ENCODE measurements at regions not wholly inside any gene's neighbourhood (a gene's known extent, or its start where the extent isn't known, plus 50 kb on each side); places are given as distances from the start of the nearest gene placed in this dataset.

GRCh38 chr16:6549415-6549814 lies 783.2 kb upstream of the RBFOX1 start:
- no peak overlapping the region for H3K4me3 ChIP-seq
- no peak for DNase-seq
- no peaks in the 10 kb centered on the region for H3K36me3 ChIP-seq
- WGBS, 5 donors = 73 to 86% (median 77%) methylated on average over 1 of the region's 1 CpG
- H3K9me3 ChIP-seq = peaks cover 0 to 14% (median 0%) of the 10 kb centered on the region in 8 donors
- H3K4me1 ChIP-seq = no peaks in the 10 kb centered on the region
- no peaks in the 10 kb centered on the region for H3K27me3 ChIP-seq (replicated peaks in 1 of 7)
- no peak for TF ChIP-seq CTCF (IDR thresholded peaks at IDR 0.05 in 8 of 11, conservative IDR thresholded peaks at IDR 0.05 in 3 of 11)
- no peak for TF ChIP-seq POLR2AphosphoS5 (IDR thresholded peaks at IDR 0.05)
- TF ChIP-seq POLR2A (IDR thresholded peaks at IDR 0.05) = no peak
- intact Hi-C loops (cut with DNase I; ENCODE audit: low total_unique reads) = no loop called here
- H3K27ac ChIP-seq = no peak overlapping the region

DNA sequence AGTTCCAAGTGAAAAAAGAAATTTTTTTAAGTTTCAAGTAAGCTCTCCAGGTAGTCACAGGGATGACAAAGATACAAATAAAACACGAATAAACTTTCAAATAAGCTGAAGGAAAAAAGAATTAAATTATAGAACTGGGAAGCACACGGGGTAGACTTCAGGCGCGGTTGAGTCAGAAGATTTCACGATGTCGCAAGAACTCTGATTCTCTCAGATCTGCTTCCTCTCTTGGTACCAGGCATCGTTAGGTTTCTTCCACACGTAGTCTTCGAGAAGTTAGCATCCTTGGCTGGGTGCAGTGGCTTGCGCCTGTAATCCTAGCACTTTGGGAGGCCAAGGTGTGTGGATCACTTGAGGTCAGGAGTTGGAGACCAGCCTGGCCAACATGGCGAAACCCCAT lies 784.1 kb upstream of the RBFOX1 start:
- H3K27me3 ChIP-seq (replicated peaks in 1 of 7) = no peaks in the 10 kb centered on the region
- H3K4me3 ChIP-seq = no peak overlapping the region
- no peaks in the 10 kb centered on the region for H3K4me1 ChIP-seq
- intact Hi-C loops (cut with DNase I; ENCODE audit: low total_unique reads) = no loop called here
- H3K36me3 ChIP-seq = no peaks in the 10 kb centered on the region
- WGBS, 5 donors = 81 to 92% (median 88%) methylated on average over 11 of the region's 11 CpGs
- no peak overlapping the region for H3K27ac ChIP-seq
- TF ChIP-seq POLR2AphosphoS5 (IDR thresholded peaks at IDR 0.05) (no peak), POLR2A (IDR thresholded peaks at IDR 0.05) (no peak)
- no peak for DNase-seq
- peaks cover 0 to 14% (median 0%) of the 10 kb centered on the region in 8 donors for H3K9me3 ChIP-seq

GRCh38 chr16:6547131-6547530 lies 785.5 kb upstream of the RBFOX1 start:
- WGBS, 5 donors = 40 to 54% (median 44%) methylated on average over 3 of the region's 3 CpGs

GRCh38 chr16:6545329-6545728 lies 787.3 kb upstream of the RBFOX1 start:
- 73 to 90% (median 84%) methylated on average over 7 of the region's 7 CpGs for WGBS, 5 donors
- no peak for DNase-seq
- Histone ChIP-seq H3K27me3 (replicated peaks in 1 of 7) (no peaks in the 10 kb centered on the region), H3K27ac (no peak overlapping the region), H3K4me1 (no peaks in the 10 kb centered on the region), H3K4me3 (no peak overlapping the region), H3K9me3 (peaks cover 0 to 12% (median 0%) of the 10 kb centered on the region in 8 donors), H3K36me3 (no peaks in the 10 kb centered on the region)
- intact Hi-C loops (cut with DNase I; ENCODE audit: low total_unique reads) = no loop called here
- no peak for TF ChIP-seq POLR2AphosphoS5 (IDR thresholded peaks at IDR 0.05)
- TF ChIP-seq POLR2A (IDR thresholded peaks at IDR 0.05) = no peak
- no peak for TF ChIP-seq CTCF (IDR thresholded peaks at IDR 0.05 in 8 of 11, conservative IDR thresholded peaks at IDR 0.05 in 3 of 11)

More at GRCh38 chr16:6547131-6547530, 785.5 kb upstream of the RBFOX1 start:
- TF ChIP-seq POLR2A (IDR thresholded peaks at IDR 0.05) = no peak
- TF ChIP-seq CTCF (IDR thresholded peaks at IDR 0.05 in 8 of 11, conservative IDR thresholded peaks at IDR 0.05 in 3 of 11) = no peak
- TF ChIP-seq POLR2AphosphoS5 (IDR thresholded peaks at IDR 0.05) = no peak
- Histone ChIP-seq H3K27ac (no peak overlapping the region), H3K4me1 (no peaks in the 10 kb centered on the region), H3K9me3 (peaks cover 0 to 14% (median 0%) of the 10 kb centered on the region in 8 donors), H3K36me3 (no peaks in the 10 kb centered on the region), H3K27me3 (replicated peaks in 1 of 7) (no peaks in the 10 kb centered on the region), H3K4me3 (no peak overlapping the region)
- DNase-seq = no peak
- intact Hi-C loops (cut with DNase I; ENCODE audit: low total_unique reads) = no loop called here

- Histone ChIP-seq H3K36me3 (no peaks in the 10 kb centered on the region), H3K4me3 (no peak overlapping the region), H3K27ac (no peak overlapping the region), H3K27me3 (replicated peaks in 1 of 7) (no peaks in the 10 kb centered on the region), H3K9me3 (no peaks in the 10 kb centered on the region), H3K4me1 (no peaks in the 10 kb centered on the region)
- no peak for TF ChIP-seq CTCF (IDR thresholded peaks at IDR 0.05 in 8 of 11, conservative IDR thresholded peaks at IDR 0.05 in 3 of 11)
- no peak for TF ChIP-seq POLR2A (IDR thresholded peaks at IDR 0.05)
- TF ChIP-seq POLR2AphosphoS5 (IDR thresholded peaks at IDR 0.05) = no peak
- no peak for DNase-seq
- intact Hi-C loops (cut with DNase I; ENCODE audit: low total_unique reads) = no loop called here
- 77 to 87% (median 81%) methylated on average over 3 of the region's 3 CpGs for WGBS, 5 donors
These were observed 791.4 kb upstream of the RBFOX1 start for GRCh38 chr16:6541267-6541666.
